ENCODE measurements at regions not wholly inside any gene's neighbourhood (a gene's known extent, or its start where the extent isn't known, plus 50 kb on each side); places are given as distances from the start of the nearest gene placed in this dataset.

DNA sequence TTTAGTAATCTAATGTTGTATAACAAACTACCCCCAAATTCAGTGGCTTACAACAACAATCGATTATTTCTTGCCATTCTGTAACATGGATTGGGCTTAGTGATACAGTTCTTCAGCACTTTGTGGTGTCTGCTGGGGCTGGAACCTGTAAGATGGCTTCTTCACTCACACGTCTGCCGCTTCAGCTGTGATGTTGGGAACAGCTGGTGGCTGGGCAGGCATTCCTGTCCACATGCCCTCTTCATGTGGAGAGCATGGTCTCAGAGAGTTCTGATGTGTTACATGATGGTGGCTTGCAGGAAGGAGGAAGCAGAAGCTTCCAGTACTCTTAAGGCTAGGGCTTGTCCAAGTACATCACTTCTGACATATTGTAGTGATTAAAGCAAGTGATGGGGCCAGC is 276.9 kb downstream of the PTBP2 start:
- ChIA-PET CTCF (no interaction called here), POLR2A (no interaction called here)
- Mint-ChIP-seq H3K27ac (no peak overlapping the region), H3K4me1 (no peaks in the 10 kb centered on the region), H3K27me3 (ENCODE audit: low read depth) (no peaks in the 10 kb centered on the region), H3K36me3 (no peaks in the 10 kb centered on the region), H3K9me3 (no peaks in the 10 kb centered on the region), H3K4me3 (no peak overlapping the region)
- ATAC-seq (no peak), DNase-seq (ENCODE audit: low spot score) (no peak)
- TF ChIP-seq, protein P1, sequence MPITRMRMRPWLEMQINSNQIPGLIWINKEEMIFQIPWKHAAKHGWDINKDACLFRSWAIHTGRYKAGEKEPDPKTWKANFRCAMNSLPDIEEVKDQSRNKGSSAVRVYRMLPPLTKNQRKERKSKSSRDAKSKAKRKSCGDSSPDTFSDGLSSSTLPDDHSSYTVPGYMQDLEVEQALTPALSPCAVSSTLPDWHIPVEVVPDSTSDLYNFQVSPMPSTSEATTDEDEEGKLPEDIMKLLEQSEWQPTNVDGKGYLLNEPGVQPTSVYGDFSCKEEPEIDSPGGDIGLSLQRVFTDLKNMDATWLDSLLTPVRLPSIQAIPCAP (CRISPR knock-in tag; IDR thresholded peaks at IDR 0.05) = no peak
- TF ChIP-seq IRF2 (CRISPR knock-in tag; IDR thresholded peaks at IDR 0.05; ENCODE audit: borderline replicate concordance, low read depth) (no peak), CBFB (CRISPR knock-in tag; IDR thresholded peaks at IDR 0.05; ENCODE audit: low read depth) (no peak), NFYB (CRISPR knock-in tag; conservative IDR thresholded peaks at IDR 0.05; ENCODE audit: low read depth) (no peak), TCF7 (CRISPR knock-in tag; IDR thresholded peaks at IDR 0.05; ENCODE audit: low read depth) (no peak), ZNF317 (CRISPR knock-in tag; IDR thresholded peaks at IDR 0.05; ENCODE audit: borderline replicate concordance, low read depth) (no peak), SP1 (CRISPR knock-in tag; conservative IDR thresholded peaks at IDR 0.05) (no peak)
- TF ChIP-seq, protein P2, sequence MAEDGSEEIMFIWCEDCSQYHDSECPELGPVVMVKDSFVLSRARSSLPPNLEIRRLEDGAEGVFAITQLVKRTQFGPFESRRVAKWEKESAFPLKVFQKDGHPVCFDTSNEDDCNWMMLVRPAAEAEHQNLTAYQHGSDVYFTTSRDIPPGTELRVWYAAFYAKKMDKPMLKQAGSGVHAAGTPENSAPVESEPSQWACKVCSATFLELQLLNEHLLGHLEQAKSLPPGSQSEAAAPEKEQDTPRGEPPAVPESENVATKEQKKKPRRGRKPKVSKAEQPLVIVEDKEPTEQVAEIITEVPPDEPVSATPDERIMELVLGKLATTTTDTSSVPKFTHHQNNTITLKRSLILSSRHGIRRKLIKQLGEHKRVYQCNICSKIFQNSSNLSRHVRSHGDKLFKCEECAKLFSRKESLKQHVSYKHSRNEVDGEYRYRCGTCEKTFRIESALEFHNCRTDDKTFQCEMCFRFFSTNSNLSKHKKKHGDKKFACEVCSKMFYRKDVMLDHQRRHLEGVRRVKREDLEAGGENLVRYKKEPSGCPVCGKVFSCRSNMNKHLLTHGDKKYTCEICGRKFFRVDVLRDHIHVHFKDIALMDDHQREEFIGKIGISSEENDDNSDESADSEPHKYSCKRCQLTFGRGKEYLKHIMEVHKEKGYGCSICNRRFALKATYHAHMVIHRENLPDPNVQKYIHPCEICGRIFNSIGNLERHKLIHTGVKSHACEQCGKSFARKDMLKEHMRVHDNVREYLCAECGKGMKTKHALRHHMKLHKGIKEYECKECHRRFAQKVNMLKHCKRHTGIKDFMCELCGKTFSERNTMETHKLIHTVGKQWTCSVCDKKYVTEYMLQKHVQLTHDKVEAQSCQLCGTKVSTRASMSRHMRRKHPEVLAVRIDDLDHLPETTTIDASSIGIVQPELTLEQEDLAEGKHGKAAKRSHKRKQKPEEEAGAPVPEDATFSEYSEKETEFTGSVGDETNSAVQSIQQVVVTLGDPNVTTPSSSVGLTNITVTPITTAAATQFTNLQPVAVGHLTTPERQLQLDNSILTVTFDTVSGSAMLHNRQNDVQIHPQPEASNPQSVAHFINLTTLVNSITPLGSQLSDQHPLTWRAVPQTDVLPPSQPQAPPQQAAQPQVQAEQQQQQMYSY (CRISPR knock-in tag; IDR thresholded peaks at IDR 0.05) = no peak
- TF ChIP-seq, protein P3, sequence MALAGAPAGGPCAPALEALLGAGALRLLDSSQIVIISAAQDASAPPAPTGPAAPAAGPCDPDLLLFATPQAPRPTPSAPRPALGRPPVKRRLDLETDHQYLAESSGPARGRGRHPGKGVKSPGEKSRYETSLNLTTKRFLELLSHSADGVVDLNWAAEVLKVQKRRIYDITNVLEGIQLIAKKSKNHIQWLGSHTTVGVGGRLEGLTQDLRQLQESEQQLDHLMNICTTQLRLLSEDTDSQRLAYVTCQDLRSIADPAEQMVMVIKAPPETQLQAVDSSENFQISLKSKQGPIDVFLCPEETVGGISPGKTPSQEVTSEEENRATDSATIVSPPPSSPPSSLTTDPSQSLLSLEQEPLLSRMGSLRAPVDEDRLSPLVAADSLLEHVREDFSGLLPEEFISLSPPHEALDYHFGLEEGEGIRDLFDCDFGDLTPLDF (CRISPR knock-in tag; IDR thresholded peaks at IDR 0.05) = no peak
- TF ChIP-seq, protein P4, sequence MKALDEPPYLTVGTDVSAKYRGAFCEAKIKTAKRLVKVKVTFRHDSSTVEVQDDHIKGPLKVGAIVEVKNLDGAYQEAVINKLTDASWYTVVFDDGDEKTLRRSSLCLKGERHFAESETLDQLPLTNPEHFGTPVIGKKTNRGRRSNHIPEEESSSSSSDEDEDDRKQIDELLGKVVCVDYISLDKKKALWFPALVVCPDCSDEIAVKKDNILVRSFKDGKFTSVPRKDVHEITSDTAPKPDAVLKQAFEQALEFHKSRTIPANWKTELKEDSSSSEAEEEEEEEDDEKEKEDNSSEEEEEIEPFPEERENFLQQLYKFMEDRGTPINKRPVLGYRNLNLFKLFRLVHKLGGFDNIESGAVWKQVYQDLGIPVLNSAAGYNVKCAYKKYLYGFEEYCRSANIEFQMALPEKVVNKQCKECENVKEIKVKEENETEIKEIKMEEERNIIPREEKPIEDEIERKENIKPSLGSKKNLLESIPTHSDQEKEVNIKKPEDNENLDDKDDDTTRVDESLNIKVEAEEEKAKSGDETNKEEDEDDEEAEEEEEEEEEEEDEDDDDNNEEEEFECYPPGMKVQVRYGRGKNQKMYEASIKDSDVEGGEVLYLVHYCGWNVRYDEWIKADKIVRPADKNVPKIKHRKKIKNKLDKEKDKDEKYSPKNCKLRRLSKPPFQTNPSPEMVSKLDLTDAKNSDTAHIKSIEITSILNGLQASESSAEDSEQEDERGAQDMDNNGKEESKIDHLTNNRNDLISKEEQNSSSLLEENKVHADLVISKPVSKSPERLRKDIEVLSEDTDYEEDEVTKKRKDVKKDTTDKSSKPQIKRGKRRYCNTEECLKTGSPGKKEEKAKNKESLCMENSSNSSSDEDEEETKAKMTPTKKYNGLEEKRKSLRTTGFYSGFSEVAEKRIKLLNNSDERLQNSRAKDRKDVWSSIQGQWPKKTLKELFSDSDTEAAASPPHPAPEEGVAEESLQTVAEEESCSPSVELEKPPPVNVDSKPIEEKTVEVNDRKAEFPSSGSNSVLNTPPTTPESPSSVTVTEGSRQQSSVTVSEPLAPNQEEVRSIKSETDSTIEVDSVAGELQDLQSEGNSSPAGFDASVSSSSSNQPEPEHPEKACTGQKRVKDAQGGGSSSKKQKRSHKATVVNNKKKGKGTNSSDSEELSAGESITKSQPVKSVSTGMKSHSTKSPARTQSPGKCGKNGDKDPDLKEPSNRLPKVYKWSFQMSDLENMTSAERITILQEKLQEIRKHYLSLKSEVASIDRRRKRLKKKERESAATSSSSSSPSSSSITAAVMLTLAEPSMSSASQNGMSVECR (CRISPR knock-in tag; IDR thresholded peaks at IDR 0.05; ENCODE audit: borderline replicate concordance) = no peak
- TF ChIP-seq, protein P5, sequence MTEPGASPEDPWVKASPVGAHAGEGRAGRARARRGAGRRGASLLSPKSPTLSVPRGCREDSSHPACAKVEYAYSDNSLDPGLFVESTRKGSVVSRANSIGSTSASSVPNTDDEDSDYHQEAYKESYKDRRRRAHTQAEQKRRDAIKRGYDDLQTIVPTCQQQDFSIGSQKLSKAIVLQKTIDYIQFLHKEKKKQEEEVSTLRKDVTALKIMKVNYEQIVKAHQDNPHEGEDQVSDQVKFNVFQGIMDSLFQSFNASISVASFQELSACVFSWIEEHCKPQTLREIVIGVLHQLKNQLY (CRISPR knock-in tag; IDR thresholded peaks at IDR 0.05) = no peak

DNA sequence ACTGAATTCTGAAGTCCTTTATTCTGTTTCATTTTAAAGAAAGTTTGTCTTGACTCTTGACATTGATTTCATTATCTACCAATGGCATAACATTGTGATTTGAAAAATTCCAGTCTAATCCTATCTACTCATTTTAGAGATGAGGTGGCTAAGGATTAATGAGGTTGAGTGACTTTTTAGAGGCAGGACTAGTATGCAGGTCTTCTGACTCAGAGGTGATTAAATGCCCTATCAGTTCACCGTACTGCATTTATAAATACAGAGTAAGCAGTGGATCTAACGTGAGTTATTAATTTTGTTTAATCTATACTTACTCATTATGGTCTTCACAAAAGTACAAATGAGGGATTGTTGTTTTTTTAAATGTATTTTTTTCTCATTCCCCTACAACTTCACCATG is 277.6 kb downstream of the PTBP2 start:
- CTCF ChIA-PET = no interaction called here
- no peaks in the 10 kb centered on the region for H3K9me3 Mint-ChIP-seq
- no peak for DNase-seq (ENCODE audit: low spot score)
- POLR2A ChIA-PET = no interaction called here
- no peak for ATAC-seq
- no peaks in the 10 kb centered on the region for H3K27me3 Mint-ChIP-seq (ENCODE audit: low read depth)
- H3K36me3 Mint-ChIP-seq = no peaks in the 10 kb centered on the region
- H3K4me3 Mint-ChIP-seq = no peak overlapping the region
- no peak overlapping the region for H3K27ac Mint-ChIP-seq
- no peaks in the 10 kb centered on the region for H3K4me1 Mint-ChIP-seq
- TF ChIP-seq, protein P3 (CRISPR knock-in tag; IDR thresholded peaks at IDR 0.05) = no peak
- no peak for TF ChIP-seq ESRRA (CRISPR knock-in tag; IDR thresholded peaks at IDR 0.05; ENCODE audit: borderline replicate concordance)
- TF ChIP-seq OVOL2 (CRISPR knock-in tag; IDR thresholded peaks at IDR 0.05; ENCODE audit: borderline replicate concordance) = no peak
- TF ChIP-seq NFE2L1 (CRISPR knock-in tag; IDR thresholded peaks at IDR 0.05) = no peak
- TF ChIP-seq ZNF219 (CRISPR knock-in tag; IDR thresholded peaks at IDR 0.05; ENCODE audit: borderline replicate concordance) = no peak
- TF ChIP-seq, protein P6, sequence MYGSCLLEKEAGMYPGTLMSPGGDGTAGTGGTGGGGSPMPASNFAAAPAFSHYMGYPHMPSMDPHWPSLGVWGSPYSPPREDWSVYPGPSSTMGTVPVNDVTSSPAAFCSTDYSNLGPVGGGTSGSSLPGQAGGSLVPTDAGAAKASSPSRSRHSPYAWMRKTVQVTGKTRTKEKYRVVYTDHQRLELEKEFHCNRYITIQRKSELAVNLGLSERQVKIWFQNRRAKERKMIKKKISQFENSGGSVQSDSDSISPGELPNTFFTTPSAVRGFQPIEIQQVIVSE (CRISPR knock-in tag; IDR thresholded peaks at IDR 0.05; ENCODE audit: borderline replicate concordance) = no peak
- TF ChIP-seq, protein P7, sequence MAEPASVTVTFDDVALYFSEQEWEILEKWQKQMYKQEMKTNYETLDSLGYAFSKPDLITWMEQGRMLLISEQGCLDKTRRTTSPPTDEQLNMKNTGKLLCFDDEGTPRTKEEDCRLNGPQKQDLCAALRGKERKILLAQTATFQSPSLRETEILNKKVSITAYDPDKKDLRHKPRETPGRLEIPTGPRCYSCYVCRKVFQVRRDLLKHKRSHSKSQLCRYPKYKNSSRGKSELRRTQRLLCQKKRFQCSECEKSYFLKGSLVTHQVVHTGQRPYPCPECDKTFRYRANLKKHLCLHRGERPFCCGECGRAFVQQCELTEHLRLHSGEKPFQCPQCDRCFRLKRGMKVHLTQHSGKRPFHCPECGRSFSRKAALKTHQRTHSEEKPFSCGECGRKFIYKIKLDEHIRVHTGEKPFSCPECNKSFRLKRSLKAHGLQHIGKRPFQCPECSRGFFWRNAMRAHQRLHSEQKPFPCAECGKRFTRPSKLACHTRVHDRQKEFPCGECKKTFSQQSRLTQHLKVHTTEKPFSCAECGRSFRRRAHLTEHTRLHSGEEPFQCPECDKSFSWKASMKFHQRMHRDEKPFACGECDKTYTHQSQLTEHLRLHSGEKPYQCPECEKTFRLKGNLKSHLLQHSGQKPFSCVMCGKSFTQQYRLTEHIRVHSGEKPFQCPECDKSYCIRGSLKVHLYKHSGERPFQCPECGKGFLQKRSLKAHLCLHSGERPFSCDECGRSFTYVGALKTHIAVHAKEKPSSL (CRISPR knock-in tag; conservative IDR thresholded peaks at IDR 0.05) = no peak
- TF ChIP-seq, protein P8, sequence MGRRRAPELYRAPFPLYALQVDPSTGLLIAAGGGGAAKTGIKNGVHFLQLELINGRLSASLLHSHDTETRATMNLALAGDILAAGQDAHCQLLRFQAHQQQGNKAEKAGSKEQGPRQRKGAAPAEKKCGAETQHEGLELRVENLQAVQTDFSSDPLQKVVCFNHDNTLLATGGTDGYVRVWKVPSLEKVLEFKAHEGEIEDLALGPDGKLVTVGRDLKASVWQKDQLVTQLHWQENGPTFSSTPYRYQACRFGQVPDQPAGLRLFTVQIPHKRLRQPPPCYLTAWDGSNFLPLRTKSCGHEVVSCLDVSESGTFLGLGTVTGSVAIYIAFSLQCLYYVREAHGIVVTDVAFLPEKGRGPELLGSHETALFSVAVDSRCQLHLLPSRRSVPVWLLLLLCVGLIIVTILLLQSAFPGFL (CRISPR knock-in tag; IDR thresholded peaks at IDR 0.05; ENCODE audit: borderline replicate concordance) = no peak

Measured in WTC11 (cell line).